ENCODE measurements at regions not wholly inside any gene's neighbourhood (a gene's known extent, or its start where the extent isn't known, plus 50 kb on each side); places are given as distances from the start of the nearest gene placed in this dataset.

GRCh38 chr4:152248347-152248746 lies 287.5 kb downstream of the FBXW7 start:
- TF ChIP-seq CBFB (IDR thresholded peaks at IDR 0.05; ENCODE audit: low read depth) (no peak), CTCF (IDR thresholded peaks at IDR 0.05 in 2 of 3, conservative IDR thresholded peaks at IDR 0.05 in 1 of 3; ENCODE audit: control insufficient read depth in 2 of 3, extremely low read depth in 1 of 3, insufficient read depth in 1 of 3, low read depth in 3 of 3, low read length in 3 of 3) (no peak)

Measured in GM12878 (cell line).